Kidney (tissue), 13 donors: ENCODE measurements at regions not wholly inside any gene's neighbourhood (a gene's known extent, or its start where the extent isn't known, plus 50 kb on each side); places are given as distances from the start of the nearest gene placed in this dataset.

Experiments used
- DNase-seq, 5 donors: peaks; one replicate each; pipeline ENCODE4 v3.0.0-alpha.2; 2013 to 2020
- FAIRE-seq: peaks from 2 replicates; lab custom pipeline; 2012; peaks lifted over from hg19 to GRCh38; lab: Jason Lieb, UNC
- H3K27ac ChIP-seq, 2 donors: one replicate each; pipeline ENCODE4 v1.7.0; 2013; ENCODE audit warnings: low read depth in 2 of 2, low read length in 2 of 2, inconsistent platforms in 1 of 2
- H3K27me3 ChIP-seq: one replicate; pipeline ENCODE4 v1.7.1; 2013; ENCODE audit warnings: low read length, inconsistent platforms; ENCODE audit not compliant: control insufficient read depth, insufficient read depth
- H3K36me3 ChIP-seq, 3 donors: one replicate each; pipeline versions ENCODE4 v1.7.0 to v1.7.1; 2013; ENCODE audit warnings: low read length in 3 of 3, control low read depth in 1 of 3, inconsistent platforms in 1 of 3; ENCODE audit not compliant: insufficient read depth in 3 of 3, control insufficient read depth in 2 of 3
- H3K4me1 ChIP-seq, 3 donors: one replicate each; pipeline versions ENCODE4 v1.7.0 to v1.7.1; 2013; ENCODE audit warnings: low read length in 3 of 3, inconsistent platforms in 1 of 3, low read depth in 1 of 3; ENCODE audit not compliant: control insufficient read depth in 2 of 3, insufficient read depth in 2 of 3
- H3K4me3 ChIP-seq, 3 donors: one replicate each; pipeline versions ENCODE4 v1.7.0 to v1.8.1; 2013; ENCODE audit warnings: low read length in 3 of 3, control low read depth in 1 of 3, inconsistent platforms in 1 of 3
- H3K9ac ChIP-seq, 3 donors: one replicate each; pipeline versions ENCODE4 v1.7.0 to v1.7.1; 2013; ENCODE audit warnings: low read length in 3 of 3, control low read depth in 1 of 3, inconsistent platforms in 1 of 3
- H3K9me3 ChIP-seq, 3 donors: one replicate each; pipeline versions ENCODE4 v1.7.0 to v1.7.1; 2013; ENCODE audit warnings: low read length in 3 of 3, control low read depth in 1 of 3, inconsistent platforms in 1 of 3; ENCODE audit not compliant: control insufficient read depth in 2 of 3, insufficient read depth in 1 of 3
- CTCF ChIP-seq: IDR thresholded peaks from 3 replicates; pipeline ENCODE4 v1.5.1; 2012; ENCODE audit warnings: mild to moderate bottlenecking, moderate library complexity, borderline replicate concordance; ENCODE audit not compliant: insufficient read depth; ENCODE audit errors: extremely low read depth
- intact Hi-C: fragments of 100-400 bp; cut with DNase I; formaldehyde crosslinking; loops from one replicate; pipeline ENCODE4 v1.11.1; 2022
- donor health status: control.
- donor health status: control.
- donor health status: control.
- donor health status: control.
- donor health status: control.
- donor health status: DM: yes; HTN: yes; CAD: no.
- donor health status: Normal renal cell carcinoma (clear cell type).

- intact Hi-C loops, result no loop called here
- H3K27me3 ChIP-seq, result no peaks in the 10 kb centered on the region
- TF ChIP-seq CTCF, result no peak
- no peak overlapping the region for H3K4me3 ChIP-seq
- DNase-seq, result no peak
- H3K4me1 ChIP-seq, result peaks cover 0 to 3% (median 2%) of the 10 kb centered on the region in 3 donors
- no peak overlapping the region for H3K27ac ChIP-seq
- peaks cover 0 to 5% (median 0%) of the 10 kb centered on the region in 3 donors for H3K9me3 ChIP-seq
- no peak for FAIRE-seq
- no peak overlapping the region for H3K9ac ChIP-seq
- no peaks in the 10 kb centered on the region for H3K36me3 ChIP-seq
Observed at GRCh38 chr3:23709987-23710386, 95.8 kb upstream of the UBE2E1 start.

- FAIRE-seq (no peak), DNase-seq (peak in 4 of 5 donors; percentile 69 to 95 (median 87))
- no peak for TF ChIP-seq CTCF
- Histone ChIP-seq H3K27me3 (no peaks in the 10 kb centered on the region), H3K9me3 (peaks cover 0 to under 1% (median 0%) of the 10 kb centered on the region in 3 donors), H3K4me1 (peaks cover 0 to 3% (median 2%) of the 10 kb centered on the region in 3 donors), H3K4me3 (no peak overlapping the region), H3K36me3 (no peaks in the 10 kb centered on the region), H3K27ac (no peak overlapping the region), H3K9ac (no peak overlapping the region)
- intact Hi-C loops, result no loop called here
Observed at GRCh38 chr3:23710555-23710954, 95.2 kb upstream of the UBE2E1 start.

GRCh38 chr3:23711916-23712494 is 93.8 kb upstream of the UBE2E1 start:
- H3K4me3 ChIP-seq, result no peak overlapping the region
- TF ChIP-seq CTCF, result no peak
- intact Hi-C loops, result no loop called here
- H3K9ac ChIP-seq, result no peak overlapping the region
- H3K27ac ChIP-seq, result no peak overlapping the region
- no peaks in the 10 kb centered on the region for H3K36me3 ChIP-seq
- no peaks in the 10 kb centered on the region for H3K9me3 ChIP-seq
- FAIRE-seq (no peak), DNase-seq (no peak)
- no peaks in the 10 kb centered on the region for H3K27me3 ChIP-seq
- H3K4me1 ChIP-seq, result peaks cover 0 to 3% (median 2%) of the 10 kb centered on the region in 3 donors
